ENCODE measurements at regions not wholly inside any gene's neighbourhood (a gene's known extent, or its start where the extent isn't known, plus 50 kb on each side); places are given as distances from the start of the nearest gene placed in this dataset.

DNA sequence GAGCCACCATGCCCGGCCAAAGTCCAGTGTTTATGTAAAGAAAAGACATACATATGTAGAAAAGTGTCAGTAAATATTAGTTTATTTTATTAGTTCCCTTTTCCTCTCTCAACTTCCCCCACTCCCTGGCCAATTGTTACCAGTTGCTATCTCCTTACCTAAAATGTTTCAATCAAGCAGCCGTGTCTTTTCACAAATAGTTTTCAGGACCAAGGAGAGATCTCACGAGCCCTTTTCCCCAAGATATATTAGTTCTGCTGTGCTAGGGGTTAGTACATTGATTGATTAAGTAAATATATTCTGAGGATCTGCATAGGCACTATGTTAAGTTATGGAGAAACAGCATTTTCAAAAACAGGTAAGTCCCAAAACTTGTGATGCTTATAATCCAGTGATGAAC lies 87.4 kb downstream of the ZIC4 start:
- TF ChIP-seq, protein P1, sequence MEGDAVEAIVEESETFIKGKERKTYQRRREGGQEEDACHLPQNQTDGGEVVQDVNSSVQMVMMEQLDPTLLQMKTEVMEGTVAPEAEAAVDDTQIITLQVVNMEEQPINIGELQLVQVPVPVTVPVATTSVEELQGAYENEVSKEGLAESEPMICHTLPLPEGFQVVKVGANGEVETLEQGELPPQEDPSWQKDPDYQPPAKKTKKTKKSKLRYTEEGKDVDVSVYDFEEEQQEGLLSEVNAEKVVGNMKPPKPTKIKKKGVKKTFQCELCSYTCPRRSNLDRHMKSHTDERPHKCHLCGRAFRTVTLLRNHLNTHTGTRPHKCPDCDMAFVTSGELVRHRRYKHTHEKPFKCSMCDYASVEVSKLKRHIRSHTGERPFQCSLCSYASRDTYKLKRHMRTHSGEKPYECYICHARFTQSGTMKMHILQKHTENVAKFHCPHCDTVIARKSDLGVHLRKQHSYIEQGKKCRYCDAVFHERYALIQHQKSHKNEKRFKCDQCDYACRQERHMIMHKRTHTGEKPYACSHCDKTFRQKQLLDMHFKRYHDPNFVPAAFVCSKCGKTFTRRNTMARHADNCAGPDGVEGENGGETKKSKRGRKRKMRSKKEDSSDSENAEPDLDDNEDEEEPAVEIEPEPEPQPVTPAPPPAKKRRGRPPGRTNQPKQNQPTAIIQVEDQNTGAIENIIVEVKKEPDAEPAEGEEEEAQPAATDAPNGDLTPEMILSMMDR (IDR thresholded peaks at IDR 0.05; ENCODE audit: low read depth, low read length), result no peak
- TF ChIP-seq, protein P2, sequence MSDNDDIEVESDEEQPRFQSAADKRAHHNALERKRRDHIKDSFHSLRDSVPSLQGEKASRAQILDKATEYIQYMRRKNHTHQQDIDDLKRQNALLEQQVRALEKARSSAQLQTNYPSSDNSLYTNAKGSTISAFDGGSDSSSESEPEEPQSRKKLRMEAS (IDR thresholded peaks at IDR 0.05; ENCODE audit: low read depth, low read length), result no peak
- TF ChIP-seq POLR2A (IDR thresholded peaks at IDR 0.05; ENCODE audit: extremely low read depth, insufficient read length), result no peak
